ENCODE measurements at regions not wholly inside any gene's neighbourhood (a gene's known extent, or its start where the extent isn't known, plus 50 kb on each side); places are given as distances from the start of the nearest gene placed in this dataset.

- H3K14ac ChIP-seq (ENCODE audit: insufficient read depth, low read length): no peak overlapping the region
- H3K18ac ChIP-seq (ENCODE audit: insufficient read length, low read depth, low read length): no peak overlapping the region
- no peak overlapping the region for H3K4ac ChIP-seq (ENCODE audit: low read depth, low read length)
- Mint-ChIP-seq H3K36me3 (ENCODE audit: insufficient read depth in 1 of 3, low read depth in 3 of 3) (no peaks in the 10 kb centered on the region), H3K4me3 (no peak overlapping the region), H3K27me3 (ENCODE audit: low read depth) (no peaks in the 10 kb centered on the region), H3K4me1 (peaks cover 3 to 4% of the 10 kb centered on the region in 2 experiments; a peak in 3 of 4 replicates), H3K9me3 (no peaks in the 10 kb centered on the region), H3K27ac (no peak overlapping the region)
- no peaks in the 10 kb centered on the region for H3K79me1 ChIP-seq (ENCODE audit: insufficient read depth, low read depth, low read length, poor library complexity, severe bottlenecking)
- no peak for TF ChIP-seq CTCF (conservative IDR thresholded peaks at IDR 0.05)
- H2BK20ac ChIP-seq (ENCODE audit: low read depth, low read length, poor library complexity, severe bottlenecking): no peak overlapping the region
- H4K8ac ChIP-seq (replicated peaks; ENCODE audit: insufficient read length, low read depth, low read length): no peak overlapping the region
- H2BK15ac ChIP-seq (ENCODE audit: low read depth, low read length): no peak overlapping the region
- H3K23ac ChIP-seq (ENCODE audit: insufficient read length, low read depth, low read length): no peak overlapping the region
- H2BK12ac ChIP-seq (ENCODE audit: insufficient read length, low read depth, low read length): no peak overlapping the region
- H4K20me1 ChIP-seq (ENCODE audit: control insufficient read depth, insufficient read depth, insufficient read length): no peaks in the 10 kb centered on the region
- DNase-seq: no peak
- H3K4me1 ChIP-seq (ENCODE audit: insufficient read depth, low read length): no peaks in the 10 kb centered on the region
- H3K9me3 ChIP-seq (ENCODE audit: control insufficient read depth, low read depth, low read length): no peaks in the 10 kb centered on the region
- no CpG with 5 or more reads among the region's 1 CpG for WGBS (ENCODE audit: extremely low coverage, insufficient read length, low lambda C conversion rate)
- H2AK5ac ChIP-seq (ENCODE audit: insufficient read length, low read length): no peak overlapping the region
- H3K56ac ChIP-seq (ENCODE audit: insufficient read length, low read depth, low read length): no peak overlapping the region
- no peaks in the 10 kb centered on the region for H3K79me2 ChIP-seq (ENCODE audit: insufficient read depth, low read length)
- no peaks in the 10 kb centered on the region for H3K23me2 ChIP-seq (ENCODE audit: insufficient read length, low read depth, low read length, poor library complexity, severe bottlenecking)
- no peak overlapping the region for H2BK120ac ChIP-seq (ENCODE audit: low read depth, low read length, poor library complexity, severe bottlenecking)
- no peak overlapping the region for H4K91ac ChIP-seq (ENCODE audit: insufficient read length, low read depth, low read length)
- no peak overlapping the region for H4K5ac ChIP-seq (ENCODE audit: insufficient read length, low read depth, low read length)
- no peak overlapping the region for H3K27ac ChIP-seq (ENCODE audit: insufficient read length, low read depth, low read length)
- H3T11ph ChIP-seq (ENCODE audit: low read length): no peak overlapping the region
- H2BK5ac ChIP-seq (ENCODE audit: insufficient read length, low read length): no peak overlapping the region
- no peaks in the 10 kb centered on the region for H3K27me3 ChIP-seq (ENCODE audit: insufficient read depth, low read length)
- H3K9ac ChIP-seq (ENCODE audit: extremely low read depth, insufficient read length, low read length): no peak overlapping the region
- no peak overlapping the region for H2AFZ ChIP-seq (ENCODE audit: low read length)
- no peak overlapping the region for H3K4me2 ChIP-seq (ENCODE audit: insufficient read depth, insufficient read length, low read length)
Observed at GRCh38 chr2:17426743-17427142, 91.5 kb downstream of the RAD51AP2 start.

All from H9 (cell line).